DND-41 (cell line): ENCODE measurements at regions not wholly inside any gene's neighbourhood (a gene's known extent, or its start where the extent isn't known, plus 50 kb on each side); places are given as distances from the start of the nearest gene placed in this dataset.

Experiments
- ATAC-seq: fragments of 200-7000 bp; cut with Tn5 transposase; 3 replicates; pipeline ENCODE4 v1.9.1; 2021; ENCODE audit warnings: low read depth; ENCODE audit not compliant: insufficient read depth
- DNase-seq: peaks from one replicate; pipeline ENCODE4 v3.0.0-alpha.2; 2020
- H2AFZ ChIP-seq: 2 replicates; pipeline ENCODE4 v1.6.0; 2012; ENCODE audit warnings: low read depth, low read length
- H3K27ac ChIP-seq: 2 replicates; pipeline ENCODE4 v1.5.1; 2012; ENCODE audit warnings: low read length, inconsistent platforms
- H3K27me3 ChIP-seq: fragments of 200-600 bp; sonication (generic); 2 replicates; pipeline ENCODE4 v1.6.0; 2012; ENCODE audit warnings: low read length, mild to moderate bottlenecking, inconsistent platforms; ENCODE audit not compliant: insufficient read depth, poor library complexity
- H3K36me3 ChIP-seq: 2 replicates; pipeline ENCODE4 v1.5.1; 2012; ENCODE audit warnings: low read length, inconsistent platforms; ENCODE audit not compliant: insufficient read depth
- H3K4me1 ChIP-seq: 2 replicates; pipeline ENCODE4 v1.5.1; 2012; ENCODE audit warnings: mild to moderate bottlenecking, low read length; ENCODE audit not compliant: insufficient read depth
- H3K4me2 ChIP-seq: 2 replicates; pipeline ENCODE4 v1.6.0; 2012; ENCODE audit warnings: mild to moderate bottlenecking, moderate library complexity, low read length, inconsistent platforms; ENCODE audit not compliant: insufficient read depth
- H3K4me3 ChIP-seq, 2 experiments: fragments of 200-600 bp in 1 of 2; shearing (Covaris generic) in 1 of 2; 2 replicates each; pipeline ENCODE4 v1.5.1; 2012 to 2016; ENCODE audit warnings: inconsistent platforms in 2 of 2, low read length in 2 of 2, mild to moderate bottlenecking in 2 of 2, low read depth in 1 of 2, moderate library complexity in 1 of 2
- H3K79me2 ChIP-seq: 2 replicates; pipeline ENCODE4 v1.6.0; 2012; ENCODE audit warnings: low read length, inconsistent platforms; ENCODE audit not compliant: insufficient read depth
- H3K9ac ChIP-seq: 2 replicates; pipeline ENCODE4 v1.6.0; 2012; ENCODE audit warnings: low read depth, mild to moderate bottlenecking, inconsistent platforms, low read length, moderate library complexity
- H3K9me3 ChIP-seq: 2 replicates; pipeline ENCODE4 v1.5.1; 2012; ENCODE audit warnings: low read length, moderate library complexity, mild to moderate bottlenecking, inconsistent platforms; ENCODE audit not compliant: insufficient read depth, severe bottlenecking
- H4K20me1 ChIP-seq: 2 replicates; pipeline ENCODE4 v1.6.0; 2012; ENCODE audit warnings: low read length; ENCODE audit not compliant: insufficient read depth
- CTCF ChIP-seq: IDR thresholded peaks from 2 replicates; pipeline ENCODE4 v1.5.1; 2012; ENCODE audit warnings: borderline replicate concordance, low read length, moderate library complexity, mild to moderate bottlenecking; ENCODE audit not compliant: poor library complexity, severe bottlenecking; ENCODE audit errors: extremely low read depth
- EZH2 ChIP-seq: IDR thresholded peaks from 3 replicates; pipeline ENCODE4 v1.6.1; 2012; ENCODE audit warnings: borderline replicate concordance, low read depth, mild to moderate bottlenecking, moderate library complexity, low read length, inconsistent platforms; ENCODE audit not compliant: severe bottlenecking

DNA sequence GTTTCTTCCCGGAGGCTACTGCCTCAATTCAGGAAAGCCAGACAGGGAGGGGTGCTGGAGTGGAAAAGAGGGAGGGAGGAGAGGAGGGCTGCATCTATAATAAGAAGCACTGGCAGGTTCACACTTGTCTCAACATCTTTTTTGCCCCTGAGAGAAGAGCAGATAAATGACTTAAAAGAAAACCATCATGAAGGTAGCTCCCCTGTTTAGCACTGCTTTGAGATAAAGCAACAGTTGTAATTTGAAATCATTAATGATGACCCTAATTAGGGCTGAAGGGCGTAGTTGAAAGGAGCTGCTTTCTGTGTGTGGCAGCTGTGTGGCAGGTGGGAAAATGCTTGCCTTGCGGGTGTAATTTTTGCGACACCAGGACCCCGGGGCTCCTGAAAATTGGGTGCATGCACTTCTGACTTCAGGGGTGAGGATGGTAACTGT is 222.8 kb upstream of the IL12A start:
- TF ChIP-seq CTCF: no peak
- no peak for TF ChIP-seq EZH2
- Histone ChIP-seq H4K20me1 (no peaks in the 10 kb centered on the region), H3K4me1 (no peaks in the 10 kb centered on the region), H3K79me2 (no peaks in the 10 kb centered on the region), H3K27me3 (no peaks in the 10 kb centered on the region), H3K36me3 (no peaks in the 10 kb centered on the region), H2AFZ (no peak overlapping the region), H3K9ac (no peak overlapping the region), H3K9me3 (peaks cover 4% of the 10 kb centered on the region), H3K27ac (no peak overlapping the region), H3K4me2 (no peak overlapping the region), H3K4me3 (no peak overlapping the region)
- DNase-seq (no peak), ATAC-seq (no peak)

- ATAC-seq: no peak
Observed at GRCh38 chr3:159766563-159767185, 222.0 kb upstream of the IL12A start.

GRCh38 chr3:159770998-159771397 is 217.6 kb upstream of the IL12A start:
- H3K4me1 ChIP-seq: no peaks in the 10 kb centered on the region
- H3K79me2 ChIP-seq: no peaks in the 10 kb centered on the region
- H3K27ac ChIP-seq: no peak overlapping the region
- H3K4me2 ChIP-seq: no peak overlapping the region
- DNase-seq (no peak), ATAC-seq (no peak)
- H2AFZ ChIP-seq: no peak overlapping the region
- no peak for TF ChIP-seq CTCF
- no peak for TF ChIP-seq EZH2
- no peak overlapping the region for H3K4me3 ChIP-seq
- H4K20me1 ChIP-seq: no peaks in the 10 kb centered on the region
- no peaks in the 10 kb centered on the region for H3K36me3 ChIP-seq
- H3K27me3 ChIP-seq: no peaks in the 10 kb centered on the region
- H3K9me3 ChIP-seq: no peaks in the 10 kb centered on the region
- H3K9ac ChIP-seq: no peak overlapping the region

More at GRCh38 chr3:159766563-159767185, 222.0 kb upstream of the IL12A start:
- Histone ChIP-seq H3K9me3 (peaks cover 4% of the 10 kb centered on the region), H3K4me3 (no peak overlapping the region), H3K4me1 (no peaks in the 10 kb centered on the region), H3K4me2 (no peak overlapping the region), H3K27ac (no peak overlapping the region), H4K20me1 (no peaks in the 10 kb centered on the region), H3K9ac (no peak overlapping the region), H3K27me3 (no peaks in the 10 kb centered on the region), H3K79me2 (no peaks in the 10 kb centered on the region), H3K36me3 (no peaks in the 10 kb centered on the region), H2AFZ (no peak overlapping the region)
- DNase-seq: no peak
- TF ChIP-seq EZH2 (no peak), CTCF (no peak)
